GM13976 (cell line): ENCODE measurements at regions not wholly inside any gene's neighbourhood (a gene's known extent, or its start where the extent isn't known, plus 50 kb on each side); places are given as distances from the start of the nearest gene placed in this dataset.

Source experiments
- DNase-seq: peaks from one replicate; pipeline ENCODE4 v3.0.0; 2012; ENCODE audit warnings: low spot score
- in situ Hi-C: fragments of 300-500 bp; cut with MboI; formaldehyde crosslinking; loops from one replicate; pipeline ENCODE4 v1.12.0; 2022; ENCODE audit warnings: low sequenced_read_pairs, mixed read lengths, inconsistent platforms; ENCODE audit not compliant: unreplicated experiment
- TF ChIP-seq, protein P1 (sequence below): IDR thresholded peaks from 2 replicates; pipeline ENCODE4 v1.5.1; 2012; ENCODE audit warnings: borderline replicate concordance, mild to moderate bottlenecking; ENCODE audit not compliant: insufficient read depth; ENCODE audit errors: extremely low read depth, missing control alignments, control extremely low read depth

DNA sequence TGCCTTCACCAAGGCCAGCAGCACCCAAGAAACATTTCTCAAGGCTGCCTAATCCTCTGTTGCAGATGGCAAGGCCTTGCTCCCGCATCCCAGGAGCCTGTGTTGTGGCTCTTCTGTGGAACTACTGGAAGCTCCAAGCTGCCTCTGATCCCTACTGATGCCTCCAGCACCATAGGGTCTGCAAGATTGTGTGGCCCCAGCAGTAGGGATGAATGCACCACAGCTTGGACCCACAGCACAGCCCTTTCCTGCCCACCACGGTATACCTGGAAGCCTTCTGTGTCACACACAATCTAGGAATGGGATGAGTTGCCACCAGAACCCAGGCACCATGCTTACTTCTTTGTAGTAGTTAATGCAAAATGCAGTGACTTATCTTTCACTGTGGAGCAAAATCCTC lies 291.1 kb upstream of the FOXQ1 start:
- no peak for DNase-seq
- in situ Hi-C loops, result no loop called here
- TF ChIP-seq, protein P1, sequence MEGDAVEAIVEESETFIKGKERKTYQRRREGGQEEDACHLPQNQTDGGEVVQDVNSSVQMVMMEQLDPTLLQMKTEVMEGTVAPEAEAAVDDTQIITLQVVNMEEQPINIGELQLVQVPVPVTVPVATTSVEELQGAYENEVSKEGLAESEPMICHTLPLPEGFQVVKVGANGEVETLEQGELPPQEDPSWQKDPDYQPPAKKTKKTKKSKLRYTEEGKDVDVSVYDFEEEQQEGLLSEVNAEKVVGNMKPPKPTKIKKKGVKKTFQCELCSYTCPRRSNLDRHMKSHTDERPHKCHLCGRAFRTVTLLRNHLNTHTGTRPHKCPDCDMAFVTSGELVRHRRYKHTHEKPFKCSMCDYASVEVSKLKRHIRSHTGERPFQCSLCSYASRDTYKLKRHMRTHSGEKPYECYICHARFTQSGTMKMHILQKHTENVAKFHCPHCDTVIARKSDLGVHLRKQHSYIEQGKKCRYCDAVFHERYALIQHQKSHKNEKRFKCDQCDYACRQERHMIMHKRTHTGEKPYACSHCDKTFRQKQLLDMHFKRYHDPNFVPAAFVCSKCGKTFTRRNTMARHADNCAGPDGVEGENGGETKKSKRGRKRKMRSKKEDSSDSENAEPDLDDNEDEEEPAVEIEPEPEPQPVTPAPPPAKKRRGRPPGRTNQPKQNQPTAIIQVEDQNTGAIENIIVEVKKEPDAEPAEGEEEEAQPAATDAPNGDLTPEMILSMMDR, result no peak

DNA sequence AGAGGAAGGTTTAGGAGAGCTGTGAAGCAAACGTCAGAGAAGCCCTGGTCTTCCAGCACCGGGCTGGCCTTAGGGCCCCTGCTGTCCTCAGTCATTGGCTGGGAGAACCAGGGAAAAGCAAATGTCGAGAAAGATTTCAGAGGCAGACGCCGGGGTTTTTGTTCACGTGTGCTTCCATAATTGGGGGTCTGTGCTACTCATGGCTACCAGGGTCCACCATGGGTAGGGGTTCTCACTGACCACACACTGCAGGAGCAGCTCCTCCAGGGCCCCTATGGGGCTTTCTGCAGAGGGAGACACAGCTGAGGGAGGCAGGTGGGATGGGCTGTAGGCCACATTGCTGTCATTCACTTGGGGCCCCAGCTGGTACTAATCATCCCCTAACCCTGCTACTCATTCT lies 291.8 kb upstream of the FOXQ1 start:
- TF ChIP-seq, protein P1, result no peak
- DNase-seq, result no peak
- in situ Hi-C loops, result no loop called here

DNA sequence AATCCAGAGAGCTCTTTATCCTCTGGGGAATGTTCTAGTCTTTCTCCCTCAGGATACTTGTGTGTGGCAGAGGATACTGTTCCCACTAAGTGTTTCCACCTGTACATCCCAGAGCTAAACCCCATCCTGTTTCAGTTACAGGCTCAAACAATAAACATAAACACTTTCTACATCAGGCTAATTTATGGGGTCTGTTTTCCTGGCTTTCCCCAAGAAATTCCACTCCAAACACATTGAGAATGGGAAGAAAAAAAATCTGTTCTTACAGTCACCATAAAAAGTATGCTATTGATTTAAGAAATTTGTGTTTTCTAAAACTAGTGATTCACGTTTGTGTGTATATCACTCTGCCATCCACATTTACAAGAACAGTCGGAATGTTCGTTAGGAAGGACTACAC lies 293.9 kb upstream of the FOXQ1 start:
- TF ChIP-seq, protein P1, result no peak
- no peak for DNase-seq
- in situ Hi-C loops, result no loop called here

DNA sequence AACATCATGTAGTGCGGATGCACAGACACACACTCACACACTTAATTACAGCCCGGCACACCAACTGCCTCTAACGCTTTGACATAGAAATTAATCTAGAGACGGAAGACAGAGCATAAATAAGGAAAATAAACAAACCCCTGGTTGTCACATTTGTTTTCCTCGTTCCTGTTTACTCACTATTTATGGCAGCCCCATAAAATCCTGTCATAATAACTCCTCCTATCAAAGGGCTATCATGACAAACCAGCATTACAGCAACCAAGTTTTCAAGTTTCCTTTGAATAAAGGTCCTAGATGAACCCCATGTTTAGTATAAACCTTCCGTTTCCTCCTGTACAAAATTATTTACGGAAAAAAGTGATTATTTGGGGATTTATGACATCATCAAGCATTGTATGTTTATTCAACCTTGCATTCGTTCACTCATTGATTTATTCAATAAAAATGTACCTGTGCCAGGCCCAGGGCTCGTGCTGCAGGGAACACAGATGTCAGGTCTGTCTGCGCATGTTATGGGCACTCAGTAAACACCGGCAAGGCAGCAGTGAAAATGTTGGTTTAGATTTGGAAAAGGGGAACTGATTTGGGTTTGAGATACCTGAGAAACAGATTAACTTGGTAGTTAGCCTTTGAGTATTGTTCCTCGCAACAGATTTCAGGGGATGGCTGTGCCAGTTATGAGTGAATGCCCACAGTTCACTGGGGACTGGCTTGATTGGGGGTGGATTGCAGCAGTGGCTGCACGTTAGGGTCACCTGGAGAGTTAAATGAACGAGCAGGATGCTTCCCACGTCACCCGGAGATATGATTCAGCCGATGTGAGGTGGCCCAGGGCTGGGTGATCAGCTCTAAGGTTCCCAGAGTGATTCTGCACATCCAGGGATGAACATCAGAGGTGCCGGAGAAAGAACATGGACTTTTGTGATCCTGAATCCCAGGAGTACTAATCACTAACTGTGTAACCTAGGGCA lies 295.3 kb upstream of the FOXQ1 start:
- no peak for DNase-seq
- TF ChIP-seq, protein P1, result no peak
- in situ Hi-C loops, result no loop called here

DNA sequence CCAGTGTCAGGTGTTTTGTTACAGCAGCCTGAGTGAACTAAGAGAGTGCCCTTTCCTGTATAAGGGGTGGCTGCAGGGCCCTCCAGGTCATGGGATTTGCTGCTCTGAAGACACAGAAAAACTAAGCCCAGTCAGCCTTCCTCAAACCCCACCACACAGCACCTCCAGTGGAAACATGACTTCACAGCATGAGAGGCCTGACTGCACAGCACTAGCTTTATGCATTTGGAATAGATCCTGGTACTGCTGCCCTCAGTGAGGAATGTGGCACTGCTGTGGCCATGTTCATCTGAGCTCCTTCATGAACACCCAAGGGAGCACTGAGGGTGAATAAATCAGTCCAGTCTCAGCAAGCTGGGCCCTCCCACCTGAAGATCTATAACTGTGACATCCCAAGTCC lies 296.1 kb upstream of the FOXQ1 start:
- in situ Hi-C loops, result no loop called here
- DNase-seq, result no peak
- TF ChIP-seq, protein P1, result no peak

DNA sequence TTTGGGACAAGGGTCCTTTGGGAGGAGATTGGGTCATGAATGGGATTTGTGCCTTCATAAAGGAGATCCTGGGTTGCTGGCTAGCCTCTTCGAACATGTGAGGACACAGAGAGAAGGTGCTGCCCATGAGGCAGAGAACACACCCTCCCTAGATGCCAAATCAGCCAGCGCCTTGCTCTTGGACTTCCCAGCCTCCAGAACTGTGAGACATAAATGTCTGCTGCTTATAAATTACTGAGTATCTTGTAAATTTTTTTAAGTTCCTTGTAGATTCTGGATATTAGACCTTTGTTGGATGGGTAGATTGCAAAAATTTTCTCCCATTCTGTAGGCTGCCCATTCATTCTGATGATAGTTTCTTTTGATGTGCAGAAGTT lies 297.5 kb upstream of the FOXQ1 start:
- TF ChIP-seq, protein P1, result no peak
- DNase-seq, result no peak
- in situ Hi-C loops, result no loop called here
